KMS-11 (cell line): ENCODE measurements at regions not wholly inside any gene's neighbourhood (a gene's known extent, or its start where the extent isn't known, plus 50 kb on each side); places are given as distances from the start of the nearest gene placed in this dataset.

Experiments
- H2AFZ ChIP-seq: fragments of 200-600 bp; sonication (generic); 2 replicates; pipeline ENCODE4 v1.6.1; 2016; ENCODE audit warnings: antibody characterized with exemption, mixed run types, low read depth
- H3K27ac ChIP-seq: fragments of 200-600 bp; sonication (generic); 2 replicates; pipeline ENCODE4 v1.6.1; 2016; ENCODE audit warnings: mild to moderate bottlenecking, mixed run types
- H3K27me3 ChIP-seq: fragments of 200-600 bp; sonication (generic); 2 replicates; pipeline ENCODE4 v1.6.1; 2017; ENCODE audit warnings: mild to moderate bottlenecking, low read depth, mixed run types, moderate library complexity; ENCODE audit not compliant: insufficient read depth
- H3K36me3 ChIP-seq: fragments of 200-600 bp; sonication (generic); 2 replicates; pipeline ENCODE4 v1.6.1; 2017; ENCODE audit warnings: mild to moderate bottlenecking, mixed run types; ENCODE audit not compliant: insufficient read depth
- H3K4me1 ChIP-seq: fragments of 200-600 bp; sonication (generic); 2 replicates; pipeline ENCODE4 v1.6.1; 2016; ENCODE audit warnings: mild to moderate bottlenecking, low read depth, mixed run types; ENCODE audit not compliant: poor library complexity, severe bottlenecking
- H3K4me2 ChIP-seq: fragments of 200-600 bp; sonication (generic); 2 replicates; pipeline ENCODE4 v1.7.0; 2016; ENCODE audit warnings: mild to moderate bottlenecking, mixed run types
- H3K4me3 ChIP-seq: fragments of 200-600 bp; sonication (generic); IDR thresholded peaks from 2 replicates; pipeline ENCODE4 v1.6.1; 2017; ENCODE audit warnings: low read depth, low read length, mixed read lengths; ENCODE audit not compliant: insufficient read depth
- H3K79me2 ChIP-seq: fragments of 200-600 bp; sonication (generic); 2 replicates; pipeline ENCODE4 v1.6.1; 2016; ENCODE audit warnings: low read depth, mixed run types; ENCODE audit not compliant: insufficient read depth
- H3K9ac ChIP-seq: fragments of 200-600 bp; sonication (generic); 2 replicates; pipeline ENCODE4 v1.6.1; 2016; ENCODE audit warnings: mild to moderate bottlenecking, mixed run types
- H4K20me1 ChIP-seq: fragments of 200-600 bp; sonication (generic); 2 replicates; pipeline ENCODE4 v1.6.1; 2016; ENCODE audit warnings: mild to moderate bottlenecking, mixed run types; ENCODE audit not compliant: insufficient read depth
- TF ChIP-seq, protein P1 (sequence below): fragments of 200-600 bp; sonication (generic); conservative IDR thresholded peaks from 2 replicates; pipeline ENCODE4 v1.6.1; 2017; ENCODE audit warnings: low read depth, mild to moderate bottlenecking, antibody characterized with exemption, low read length, moderate library complexity, mixed read lengths

DNA sequence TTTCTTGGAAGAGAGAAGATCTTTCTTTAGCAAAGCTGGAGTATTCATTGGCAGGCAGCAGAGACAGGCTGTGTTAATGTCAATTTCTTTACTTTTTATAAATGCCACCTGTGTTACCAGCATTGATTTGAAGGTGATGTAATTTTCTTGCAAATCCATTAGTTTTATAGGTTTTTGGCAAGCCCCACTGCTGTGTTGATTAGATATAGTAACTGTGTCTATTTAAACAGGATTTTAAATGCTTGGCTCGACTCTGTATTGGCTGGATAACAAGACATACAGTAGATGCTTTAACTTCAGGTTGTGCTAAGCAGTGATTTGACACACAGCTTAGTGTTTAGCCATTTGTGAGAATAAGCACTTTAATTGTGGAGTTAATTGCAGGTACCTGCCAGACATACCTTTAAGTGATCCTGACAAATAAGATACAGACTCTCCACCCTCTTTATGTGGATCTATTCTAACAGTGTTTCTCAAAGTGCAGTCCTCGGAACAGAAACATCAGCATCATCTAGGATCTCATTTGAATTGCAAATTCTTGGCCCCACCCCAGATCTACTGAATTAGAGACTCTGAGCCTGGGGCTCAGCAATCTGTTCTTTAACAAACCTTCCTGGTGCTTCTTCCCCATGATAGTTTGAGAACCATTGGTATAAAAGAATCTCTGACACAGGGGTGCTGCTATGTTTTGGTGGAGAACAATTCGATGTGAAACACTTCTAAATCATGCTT lies 397.5 kb downstream of the HDGFL1 start:
- H3K79me2 ChIP-seq, result no peaks in the 10 kb centered on the region
- H3K9ac ChIP-seq, result no peak overlapping the region
- no peak overlapping the region for H3K4me2 ChIP-seq
- H3K4me3 ChIP-seq, result no peak overlapping the region
- no peak overlapping the region for H3K27ac ChIP-seq
- H3K27me3 ChIP-seq, result no peaks in the 10 kb centered on the region
- TF ChIP-seq, protein P1, sequence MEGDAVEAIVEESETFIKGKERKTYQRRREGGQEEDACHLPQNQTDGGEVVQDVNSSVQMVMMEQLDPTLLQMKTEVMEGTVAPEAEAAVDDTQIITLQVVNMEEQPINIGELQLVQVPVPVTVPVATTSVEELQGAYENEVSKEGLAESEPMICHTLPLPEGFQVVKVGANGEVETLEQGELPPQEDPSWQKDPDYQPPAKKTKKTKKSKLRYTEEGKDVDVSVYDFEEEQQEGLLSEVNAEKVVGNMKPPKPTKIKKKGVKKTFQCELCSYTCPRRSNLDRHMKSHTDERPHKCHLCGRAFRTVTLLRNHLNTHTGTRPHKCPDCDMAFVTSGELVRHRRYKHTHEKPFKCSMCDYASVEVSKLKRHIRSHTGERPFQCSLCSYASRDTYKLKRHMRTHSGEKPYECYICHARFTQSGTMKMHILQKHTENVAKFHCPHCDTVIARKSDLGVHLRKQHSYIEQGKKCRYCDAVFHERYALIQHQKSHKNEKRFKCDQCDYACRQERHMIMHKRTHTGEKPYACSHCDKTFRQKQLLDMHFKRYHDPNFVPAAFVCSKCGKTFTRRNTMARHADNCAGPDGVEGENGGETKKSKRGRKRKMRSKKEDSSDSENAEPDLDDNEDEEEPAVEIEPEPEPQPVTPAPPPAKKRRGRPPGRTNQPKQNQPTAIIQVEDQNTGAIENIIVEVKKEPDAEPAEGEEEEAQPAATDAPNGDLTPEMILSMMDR, result no peak
- no peaks in the 10 kb centered on the region for H4K20me1 ChIP-seq
- H3K4me1 ChIP-seq, result peaks cover 18% of the 10 kb centered on the region
- H2AFZ ChIP-seq, result no peak overlapping the region
- no peaks in the 10 kb centered on the region for H3K36me3 ChIP-seq

DNA sequence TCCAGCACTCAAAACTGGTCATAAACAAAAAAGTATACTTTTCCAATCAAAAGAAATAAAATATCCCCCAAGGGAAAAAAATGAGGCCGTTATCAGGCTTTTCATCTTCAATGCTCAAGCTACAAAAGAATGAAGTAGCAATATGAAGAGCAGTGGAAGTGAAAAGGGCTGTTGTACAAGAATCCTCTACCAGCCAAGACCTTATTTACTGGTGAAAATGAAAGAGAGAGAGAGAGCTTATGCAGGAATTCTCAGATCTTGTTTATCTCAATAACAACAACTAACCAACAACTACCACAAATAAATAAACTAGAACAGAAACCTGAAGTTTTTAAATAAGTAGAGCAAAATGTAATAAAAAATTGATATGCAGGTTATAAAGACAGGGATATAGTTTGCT lies 400.6 kb downstream of the HDGFL1 start:
- Histone ChIP-seq H3K4me1 (peaks cover 18% of the 10 kb centered on the region), H3K4me3 (no peak overlapping the region), H3K9ac (no peak overlapping the region), H3K4me2 (no peak overlapping the region; the same call in 1 of the 2 replicates), H2AFZ (no peak overlapping the region), H3K79me2 (no peaks in the 10 kb centered on the region), H3K36me3 (no peaks in the 10 kb centered on the region), H3K27ac (no peak overlapping the region), H4K20me1 (no peaks in the 10 kb centered on the region), H3K27me3 (no peaks in the 10 kb centered on the region)
- TF ChIP-seq, protein P1, result no peak

DNA sequence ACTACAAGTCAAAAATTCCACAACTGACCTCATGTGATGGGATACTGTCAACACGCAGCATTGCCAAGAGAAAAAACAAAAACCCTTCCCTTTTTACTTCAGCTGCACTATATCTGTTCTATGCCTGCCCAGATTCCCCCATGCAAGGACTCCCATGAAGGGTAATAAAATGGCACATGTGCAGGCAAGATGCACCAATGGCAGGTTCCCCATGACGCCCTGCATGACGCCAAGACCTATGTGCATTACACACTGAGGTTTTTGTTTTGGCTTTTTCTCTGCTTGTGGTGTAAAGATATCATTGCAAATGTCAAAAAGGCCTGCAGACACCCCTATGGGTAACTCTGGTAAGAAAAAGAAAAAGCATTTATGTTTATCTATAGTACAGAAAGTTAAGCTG lies 403.4 kb downstream of the HDGFL1 start:
- no peak overlapping the region for H3K4me2 ChIP-seq
- no peak overlapping the region for H3K27ac ChIP-seq
- TF ChIP-seq, protein P1, result no peak
- H3K27me3 ChIP-seq, result no peaks in the 10 kb centered on the region
- no peaks in the 10 kb centered on the region for H4K20me1 ChIP-seq
- no peaks in the 10 kb centered on the region for H3K79me2 ChIP-seq
- no peaks in the 10 kb centered on the region for H3K36me3 ChIP-seq
- no peak overlapping the region for H2AFZ ChIP-seq
- no peak overlapping the region for H3K9ac ChIP-seq
- peaks cover 18% of the 10 kb centered on the region for H3K4me1 ChIP-seq
- H3K4me3 ChIP-seq, result no peak overlapping the region

DNA sequence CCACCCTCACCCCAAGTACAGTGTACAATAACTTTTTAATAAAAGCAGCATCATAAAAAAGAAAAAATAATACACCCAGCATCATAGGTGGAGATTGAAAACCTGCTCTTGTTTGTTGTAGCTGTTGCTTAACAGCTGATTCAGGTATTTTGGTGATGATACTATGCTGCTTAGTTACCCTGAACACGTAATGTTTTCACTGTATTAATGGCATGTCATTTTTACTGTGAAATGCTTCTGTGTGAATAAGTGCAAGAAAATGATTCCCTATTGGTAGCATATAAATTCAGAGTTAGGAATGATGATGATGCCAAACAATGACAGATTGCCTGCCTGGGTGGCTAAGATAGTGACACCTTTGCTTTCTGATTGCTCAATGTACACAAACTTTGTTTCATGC lies 405.7 kb downstream of the HDGFL1 start:
- Histone ChIP-seq H3K79me2 (no peaks in the 10 kb centered on the region), H3K4me2 (no peak overlapping the region), H4K20me1 (no peaks in the 10 kb centered on the region), H3K9ac (no peak overlapping the region), H2AFZ (no peak overlapping the region), H3K27me3 (no peaks in the 10 kb centered on the region), H3K4me1 (peaks cover 5% of the 10 kb centered on the region), H3K36me3 (no peaks in the 10 kb centered on the region), H3K4me3 (no peak overlapping the region), H3K27ac (no peak overlapping the region)
- TF ChIP-seq, protein P1, result no peak
